ENCODE measurements at regions not wholly inside any gene's neighbourhood (a gene's known extent, or its start where the extent isn't known, plus 50 kb on each side); places are given as distances from the start of the nearest gene placed in this dataset.

- Histone ChIP-seq H3K9me3 (ENCODE audit: insufficient read depth, low read depth, low read length) (no peaks in the 10 kb centered on the region), H4K8ac (ENCODE audit: low read depth, low read length) (no peak overlapping the region), H3K79me1 (ENCODE audit: low read length) (no peaks in the 10 kb centered on the region), H4K91ac (ENCODE audit: low read depth, low read length) (no peak overlapping the region), H3K14ac (ENCODE audit: low read length) (no peak overlapping the region), H2BK12ac (ENCODE audit: low read length) (no peak overlapping the region), H3K36me3 (ENCODE audit: control insufficient read depth in 1 of 2, insufficient read depth in 2 of 2, low read length in 2 of 2) (no peaks in the 10 kb centered on the region), H3K27me3 (ENCODE audit: insufficient read depth, low read length) (no peaks in the 10 kb centered on the region), H3K18ac (ENCODE audit: low read length) (no peak overlapping the region), H3K4me2 (ENCODE audit: low read length) (no peak overlapping the region), H3K9ac (ENCODE audit: low read length) (no peak overlapping the region), H2AFZ (ENCODE audit: insufficient read depth, low read length, poor library complexity) (no peak overlapping the region), H3K27ac (ENCODE audit: low read depth, low read length) (no peak overlapping the region), H3K4ac (ENCODE audit: low read depth, low read length) (no peak overlapping the region), H2AK5ac (ENCODE audit: low read length) (no peak overlapping the region), H3K4me1 (ENCODE audit: control insufficient read depth in 1 of 2, insufficient read depth in 2 of 2, low read length in 2 of 2) (no peaks in the 10 kb centered on the region), H3K23ac (ENCODE audit: low read length) (no peak overlapping the region), H3K4me3 (ENCODE audit: low read depth, low read length) (no peak overlapping the region), H4K12ac (ENCODE audit: low read depth, low read length) (no peak overlapping the region), H3K79me2 (ENCODE audit: control insufficient read depth, insufficient read depth, low read length, poor library complexity) (no peaks in the 10 kb centered on the region), H2BK5ac (ENCODE audit: low read depth, low read length, poor library complexity) (no peak overlapping the region), H2BK120ac (ENCODE audit: insufficient read depth, low read length, poor library complexity) (no peak overlapping the region)
- no peak for DNase-seq
- no CpG with 5 or more reads among the region's 8 CpGs for WGBS (ENCODE audit: extremely low coverage, insufficient coverage, insufficient read length)
Observed at GRCh38 chr5:167309941-167310517, 981.4 kb upstream of the WWC1 start.

DNA sequence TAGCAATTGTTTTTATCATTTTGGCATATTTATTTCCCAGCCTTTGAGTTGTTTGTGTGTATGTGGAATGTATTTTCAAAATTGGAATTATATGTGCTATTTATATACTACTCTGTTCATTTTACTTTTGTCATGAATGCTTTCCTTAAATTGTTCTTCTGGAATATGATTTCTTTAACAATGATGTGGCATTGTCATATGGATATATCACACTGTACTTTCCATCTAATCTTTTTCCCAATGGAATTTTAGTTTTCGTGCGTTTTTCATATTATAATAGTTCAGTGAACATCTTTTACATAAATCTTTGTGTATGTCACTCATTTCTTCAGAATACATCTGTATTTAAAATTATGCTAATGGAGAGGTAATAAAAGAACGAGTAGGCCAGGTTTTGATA lies 980.1 kb upstream of the WWC1 start:
- H3K18ac ChIP-seq (ENCODE audit: low read length): no peak overlapping the region
- H2BK12ac ChIP-seq (ENCODE audit: low read length): no peak overlapping the region
- H3K36me3 ChIP-seq (ENCODE audit: control insufficient read depth in 1 of 2, insufficient read depth in 2 of 2, low read length in 2 of 2): no peaks in the 10 kb centered on the region
- H2AK5ac ChIP-seq (ENCODE audit: low read length): no peak overlapping the region
- H3K4me1 ChIP-seq (ENCODE audit: control insufficient read depth in 1 of 2, insufficient read depth in 2 of 2, low read length in 2 of 2): no peaks in the 10 kb centered on the region
- H3K9ac ChIP-seq (ENCODE audit: low read length): no peak overlapping the region
- no peak overlapping the region for H3K4me3 ChIP-seq (ENCODE audit: low read depth, low read length)
- no peak overlapping the region for H4K8ac ChIP-seq (ENCODE audit: low read depth, low read length)
- no peak overlapping the region for H3K14ac ChIP-seq (ENCODE audit: low read length)
- H3K27ac ChIP-seq (ENCODE audit: low read depth, low read length): no peak overlapping the region
- DNase-seq: no peak
- H4K91ac ChIP-seq (ENCODE audit: low read depth, low read length): no peak overlapping the region
- no peak overlapping the region for H3K4me2 ChIP-seq (ENCODE audit: low read length)
- H3K23ac ChIP-seq (ENCODE audit: low read length): no peak overlapping the region
- no peak overlapping the region for H2BK5ac ChIP-seq (ENCODE audit: low read depth, low read length, poor library complexity)
- no CpG with 5 or more reads among the region's 3 CpGs for WGBS (ENCODE audit: extremely low coverage, insufficient coverage, insufficient read length)
- no peaks in the 10 kb centered on the region for H3K9me3 ChIP-seq (ENCODE audit: insufficient read depth, low read depth, low read length)
- H4K12ac ChIP-seq (ENCODE audit: low read depth, low read length): no peak overlapping the region
- no peak overlapping the region for H2AFZ ChIP-seq (ENCODE audit: insufficient read depth, low read length, poor library complexity)
- H2BK120ac ChIP-seq (ENCODE audit: insufficient read depth, low read length, poor library complexity): no peak overlapping the region
- H3K4ac ChIP-seq (ENCODE audit: low read depth, low read length): no peak overlapping the region
- no peaks in the 10 kb centered on the region for H3K79me2 ChIP-seq (ENCODE audit: control insufficient read depth, insufficient read depth, low read length, poor library complexity)
- no peaks in the 10 kb centered on the region for H3K79me1 ChIP-seq (ENCODE audit: low read length)
- H3K27me3 ChIP-seq (ENCODE audit: insufficient read depth, low read length): no peaks in the 10 kb centered on the region

DNA sequence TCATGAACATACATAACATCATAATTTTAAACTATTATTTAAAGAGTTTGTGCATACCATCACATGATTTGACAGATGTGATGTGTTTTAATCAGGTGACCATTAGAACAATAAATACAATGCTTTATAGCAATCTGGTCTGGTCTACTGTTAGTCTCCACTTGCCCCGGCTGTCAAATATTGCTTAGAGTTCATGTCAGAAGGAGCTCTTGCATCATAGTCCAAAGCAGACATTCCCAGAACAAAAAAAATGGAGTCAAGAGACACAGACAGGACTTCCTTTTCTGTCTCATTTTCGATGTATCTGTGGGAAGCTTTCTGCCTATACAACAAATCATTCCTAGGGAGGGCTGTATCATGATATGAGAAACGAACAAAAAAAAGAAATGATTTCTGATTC lies 979.2 kb upstream of the WWC1 start:
- H3K4me2 ChIP-seq (ENCODE audit: low read length): no peak overlapping the region
- no peaks in the 10 kb centered on the region for H3K4me1 ChIP-seq (ENCODE audit: control insufficient read depth in 1 of 2, insufficient read depth in 2 of 2, low read length in 2 of 2)
- H3K4ac ChIP-seq (ENCODE audit: low read depth, low read length): no peak overlapping the region
- DNase-seq: no peak
- no peak overlapping the region for H3K23ac ChIP-seq (ENCODE audit: low read length)
- no peak overlapping the region for H2BK5ac ChIP-seq (ENCODE audit: low read depth, low read length, poor library complexity)
- no peak overlapping the region for H3K4me3 ChIP-seq (ENCODE audit: low read depth, low read length)
- no peak overlapping the region for H4K91ac ChIP-seq (ENCODE audit: low read depth, low read length)
- no CpG with 5 or more reads among the region's 3 CpGs for WGBS (ENCODE audit: extremely low coverage, insufficient coverage, insufficient read length)
- H3K14ac ChIP-seq (ENCODE audit: low read length): no peak overlapping the region
- H2AK5ac ChIP-seq (ENCODE audit: low read length): no peak overlapping the region
- no peak overlapping the region for H2BK120ac ChIP-seq (ENCODE audit: insufficient read depth, low read length, poor library complexity)
- H3K27ac ChIP-seq (ENCODE audit: low read depth, low read length): no peak overlapping the region
- H3K36me3 ChIP-seq (ENCODE audit: control insufficient read depth in 1 of 2, insufficient read depth in 2 of 2, low read length in 2 of 2): no peaks in the 10 kb centered on the region
- H2AFZ ChIP-seq (ENCODE audit: insufficient read depth, low read length, poor library complexity): no peak overlapping the region
- H3K9me3 ChIP-seq (ENCODE audit: insufficient read depth, low read depth, low read length): no peaks in the 10 kb centered on the region
- no peak overlapping the region for H3K18ac ChIP-seq (ENCODE audit: low read length)
- H4K8ac ChIP-seq (ENCODE audit: low read depth, low read length): no peak overlapping the region
- no peaks in the 10 kb centered on the region for H3K27me3 ChIP-seq (ENCODE audit: insufficient read depth, low read length)
- no peak overlapping the region for H2BK12ac ChIP-seq (ENCODE audit: low read length)
- no peaks in the 10 kb centered on the region for H3K79me1 ChIP-seq (ENCODE audit: low read length)
- no peak overlapping the region for H3K9ac ChIP-seq (ENCODE audit: low read length)
- no peaks in the 10 kb centered on the region for H3K79me2 ChIP-seq (ENCODE audit: control insufficient read depth, insufficient read depth, low read length, poor library complexity)
- H4K12ac ChIP-seq (ENCODE audit: low read depth, low read length): no peak overlapping the region

- Histone ChIP-seq H3K79me2 (ENCODE audit: control insufficient read depth, insufficient read depth, low read length, poor library complexity) (no peaks in the 10 kb centered on the region), H3K79me1 (ENCODE audit: low read length) (no peaks in the 10 kb centered on the region), H3K23ac (ENCODE audit: low read length) (no peak overlapping the region), H3K18ac (ENCODE audit: low read length) (no peak overlapping the region), H3K14ac (ENCODE audit: low read length) (no peak overlapping the region), H3K4me3 (ENCODE audit: low read depth, low read length) (no peak overlapping the region), H3K4me1 (ENCODE audit: control insufficient read depth in 1 of 2, insufficient read depth in 2 of 2, low read length in 2 of 2) (no peaks in the 10 kb centered on the region), H3K36me3 (ENCODE audit: control insufficient read depth in 1 of 2, insufficient read depth in 2 of 2, low read length in 2 of 2) (no peaks in the 10 kb centered on the region), H3K9ac (ENCODE audit: low read length) (no peak overlapping the region), H2AK5ac (ENCODE audit: low read length) (no peak overlapping the region), H3K9me3 (ENCODE audit: insufficient read depth, low read depth, low read length) (no peaks in the 10 kb centered on the region), H2BK12ac (ENCODE audit: low read length) (no peak overlapping the region), H3K27ac (ENCODE audit: low read depth, low read length) (no peak overlapping the region), H3K4ac (ENCODE audit: low read depth, low read length) (no peak overlapping the region), H4K8ac (ENCODE audit: low read depth, low read length) (no peak overlapping the region), H2AFZ (ENCODE audit: insufficient read depth, low read length, poor library complexity) (no peak overlapping the region), H3K4me2 (ENCODE audit: low read length) (no peak overlapping the region), H3K27me3 (ENCODE audit: insufficient read depth, low read length) (no peaks in the 10 kb centered on the region), H4K91ac (ENCODE audit: low read depth, low read length) (no peak overlapping the region), H2BK120ac (ENCODE audit: insufficient read depth, low read length, poor library complexity) (no peak overlapping the region), H4K12ac (ENCODE audit: low read depth, low read length) (no peak overlapping the region), H2BK5ac (ENCODE audit: low read depth, low read length, poor library complexity) (no peak overlapping the region)
- DNase-seq: no peak
- no CpG with 5 or more reads among the region's 2 CpGs for WGBS (ENCODE audit: extremely low coverage, insufficient coverage, insufficient read length)
Observed at GRCh38 chr5:167315762-167316161, 975.7 kb upstream of the WWC1 start.

All from trophoblast cell (in vitro differentiated cells and primary cell).